ENCODE measurements at regions not wholly inside any gene's neighbourhood (a gene's known extent, or its start where the extent isn't known, plus 50 kb on each side); places are given as distances from the start of the nearest gene placed in this dataset.

GRCh38 chr14:86770186-86770585, 1222.8 kb downstream of the GALC start:
- no peak for DNase-seq (ENCODE audit: low spot score)
- H3K4me1 ChIP-seq (ENCODE audit: control insufficient read depth in 4 of 4, insufficient read depth in 4 of 4, low read length in 3 of 4) = peaks cover 0 to 4% (median 0%) of the 10 kb centered on the region in 4 donors
- H3K9me3 ChIP-seq (ENCODE audit: control insufficient read depth in 4 of 4, low read length in 3 of 4) = no peaks in the 10 kb centered on the region
- TF ChIP-seq, protein P1, sequence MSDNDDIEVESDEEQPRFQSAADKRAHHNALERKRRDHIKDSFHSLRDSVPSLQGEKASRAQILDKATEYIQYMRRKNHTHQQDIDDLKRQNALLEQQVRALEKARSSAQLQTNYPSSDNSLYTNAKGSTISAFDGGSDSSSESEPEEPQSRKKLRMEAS (IDR thresholded peaks at IDR 0.05) = no peak
- TF ChIP-seq GABPA (IDR thresholded peaks at IDR 0.05 in 1 of 2, conservative IDR thresholded peaks at IDR 0.05 in 1 of 2) (no peak), ATF3 (IDR thresholded peaks at IDR 0.05) (no peak), RAD21 (IDR thresholded peaks at IDR 0.05) (no peak), REST (IDR thresholded peaks at IDR 0.05) (no peak), JUND (IDR thresholded peaks at IDR 0.05) (no peak), TAF1 (conservative IDR thresholded peaks at IDR 0.05) (no peak), FOXA1 (IDR thresholded peaks at IDR 0.05) (no peak), NR2F2 (IDR thresholded peaks at IDR 0.05) (no peak), HNF4G (IDR thresholded peaks at IDR 0.05) (no peak), YY1 (IDR thresholded peaks at IDR 0.05) (no peak), FOXA2 (IDR thresholded peaks at IDR 0.05) (no peak), SP1 (IDR thresholded peaks at IDR 0.05) (no peak), EGR1 (IDR thresholded peaks at IDR 0.05; ENCODE audit: low read depth in 2 of 2) (no peak), RXRA (IDR thresholded peaks at IDR 0.05) (no peak)
- TF ChIP-seq, protein P2, sequence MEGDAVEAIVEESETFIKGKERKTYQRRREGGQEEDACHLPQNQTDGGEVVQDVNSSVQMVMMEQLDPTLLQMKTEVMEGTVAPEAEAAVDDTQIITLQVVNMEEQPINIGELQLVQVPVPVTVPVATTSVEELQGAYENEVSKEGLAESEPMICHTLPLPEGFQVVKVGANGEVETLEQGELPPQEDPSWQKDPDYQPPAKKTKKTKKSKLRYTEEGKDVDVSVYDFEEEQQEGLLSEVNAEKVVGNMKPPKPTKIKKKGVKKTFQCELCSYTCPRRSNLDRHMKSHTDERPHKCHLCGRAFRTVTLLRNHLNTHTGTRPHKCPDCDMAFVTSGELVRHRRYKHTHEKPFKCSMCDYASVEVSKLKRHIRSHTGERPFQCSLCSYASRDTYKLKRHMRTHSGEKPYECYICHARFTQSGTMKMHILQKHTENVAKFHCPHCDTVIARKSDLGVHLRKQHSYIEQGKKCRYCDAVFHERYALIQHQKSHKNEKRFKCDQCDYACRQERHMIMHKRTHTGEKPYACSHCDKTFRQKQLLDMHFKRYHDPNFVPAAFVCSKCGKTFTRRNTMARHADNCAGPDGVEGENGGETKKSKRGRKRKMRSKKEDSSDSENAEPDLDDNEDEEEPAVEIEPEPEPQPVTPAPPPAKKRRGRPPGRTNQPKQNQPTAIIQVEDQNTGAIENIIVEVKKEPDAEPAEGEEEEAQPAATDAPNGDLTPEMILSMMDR (IDR thresholded peaks at IDR 0.05; ENCODE audit: low read depth, low read length, missing input control) = no peak
- TF ChIP-seq, protein P3, sequence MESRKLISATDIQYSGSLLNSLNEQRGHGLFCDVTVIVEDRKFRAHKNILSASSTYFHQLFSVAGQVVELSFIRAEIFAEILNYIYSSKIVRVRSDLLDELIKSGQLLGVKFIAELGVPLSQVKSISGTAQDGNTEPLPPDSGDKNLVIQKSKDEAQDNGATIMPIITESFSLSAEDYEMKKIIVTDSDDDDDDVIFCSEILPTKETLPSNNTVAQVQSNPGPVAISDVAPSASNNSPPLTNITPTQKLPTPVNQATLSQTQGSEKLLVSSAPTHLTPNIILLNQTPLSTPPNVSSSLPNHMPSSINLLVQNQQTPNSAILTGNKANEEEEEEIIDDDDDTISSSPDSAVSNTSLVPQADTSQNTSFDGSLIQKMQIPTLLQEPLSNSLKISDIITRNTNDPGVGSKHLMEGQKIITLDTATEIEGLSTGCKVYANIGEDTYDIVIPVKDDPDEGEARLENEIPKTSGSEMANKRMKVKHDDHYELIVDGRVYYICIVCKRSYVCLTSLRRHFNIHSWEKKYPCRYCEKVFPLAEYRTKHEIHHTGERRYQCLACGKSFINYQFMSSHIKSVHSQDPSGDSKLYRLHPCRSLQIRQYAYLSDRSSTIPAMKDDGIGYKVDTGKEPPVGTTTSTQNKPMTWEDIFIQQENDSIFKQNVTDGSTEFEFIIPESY (IDR thresholded peaks at IDR 0.05) = no peak
- no peak overlapping the region for H3K27ac ChIP-seq (ENCODE audit: low read depth in 1 of 2, low read length in 2 of 2)
- H3K9ac ChIP-seq (ENCODE audit: low read depth in 1 of 2, low read length in 2 of 2) = no peak overlapping the region
- no peak overlapping the region for H3K4me3 ChIP-seq (ENCODE audit: low read depth in 1 of 3, low read length in 3 of 3)
- WGBS = 89% methylated on average over 3 of the region's 3 CpGs
- no peaks in the 10 kb centered on the region for H3K36me3 ChIP-seq (ENCODE audit: control insufficient read depth in 4 of 4, insufficient read depth in 3 of 4, low read depth in 1 of 4, low read length in 3 of 4)
- H3K27me3 ChIP-seq (ENCODE audit: control insufficient read depth in 4 of 4, insufficient read depth in 4 of 4, low read length in 3 of 4) = no peaks in the 10 kb centered on the region

DNA sequence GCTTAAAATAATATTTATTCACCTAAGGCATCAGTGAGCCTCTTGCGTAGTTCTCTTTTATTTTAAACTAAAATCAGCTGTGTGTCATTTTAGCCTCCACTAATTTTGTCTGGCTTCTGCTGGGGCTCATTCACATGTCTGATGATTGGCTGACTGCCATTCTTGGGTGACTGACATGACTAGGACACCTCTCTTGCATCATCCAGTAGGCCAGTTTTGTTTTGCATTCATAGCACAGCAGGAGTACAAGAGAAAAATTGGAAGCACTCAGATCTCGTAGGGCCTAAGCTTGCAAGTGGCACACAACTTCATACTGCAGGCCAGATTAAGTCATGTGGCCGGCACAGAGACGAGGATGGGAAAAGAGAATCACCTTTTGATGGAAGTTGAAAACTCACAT, 1226.5 kb downstream of the GALC start:
- no peaks in the 10 kb centered on the region for H3K27me3 ChIP-seq (ENCODE audit: control insufficient read depth in 4 of 4, insufficient read depth in 4 of 4, low read length in 3 of 4)
- TF ChIP-seq FOXA1 (IDR thresholded peaks at IDR 0.05) (no peak), HNF4G (IDR thresholded peaks at IDR 0.05) (no peak), ATF3 (IDR thresholded peaks at IDR 0.05) (peak; percentile 83), RAD21 (IDR thresholded peaks at IDR 0.05) (peak in 1 of 2 donors; percentile 18), TAF1 (conservative IDR thresholded peaks at IDR 0.05) (no peak)
- TF ChIP-seq, protein P2 (IDR thresholded peaks at IDR 0.05; ENCODE audit: low read depth, low read length, missing input control) = no peak
- H3K27ac ChIP-seq (ENCODE audit: low read depth in 1 of 2, low read length in 2 of 2) = no peak overlapping the region
- no peaks in the 10 kb centered on the region for H3K36me3 ChIP-seq (ENCODE audit: control insufficient read depth in 4 of 4, insufficient read depth in 3 of 4, low read depth in 1 of 4, low read length in 3 of 4)
- no peak overlapping the region for H3K4me3 ChIP-seq (ENCODE audit: low read depth in 1 of 3, low read length in 3 of 3)
- peaks cover 0 to 4% (median 0%) of the 10 kb centered on the region in 4 donors for H3K4me1 ChIP-seq (ENCODE audit: control insufficient read depth in 4 of 4, insufficient read depth in 4 of 4, low read length in 3 of 4)
- no peak for DNase-seq (ENCODE audit: low spot score)
- H3K9ac ChIP-seq (ENCODE audit: low read depth in 1 of 2, low read length in 2 of 2) = no peak overlapping the region
- no peaks in the 10 kb centered on the region for H3K9me3 ChIP-seq (ENCODE audit: control insufficient read depth in 4 of 4, low read length in 3 of 4)
- 82% methylated on average over 4 of the region's 4 CpGs for WGBS
